ENCODE measurements at regions not wholly inside any gene's neighbourhood (a gene's known extent, or its start where the extent isn't known, plus 50 kb on each side); places are given as distances from the start of the nearest gene placed in this dataset.

DNA sequence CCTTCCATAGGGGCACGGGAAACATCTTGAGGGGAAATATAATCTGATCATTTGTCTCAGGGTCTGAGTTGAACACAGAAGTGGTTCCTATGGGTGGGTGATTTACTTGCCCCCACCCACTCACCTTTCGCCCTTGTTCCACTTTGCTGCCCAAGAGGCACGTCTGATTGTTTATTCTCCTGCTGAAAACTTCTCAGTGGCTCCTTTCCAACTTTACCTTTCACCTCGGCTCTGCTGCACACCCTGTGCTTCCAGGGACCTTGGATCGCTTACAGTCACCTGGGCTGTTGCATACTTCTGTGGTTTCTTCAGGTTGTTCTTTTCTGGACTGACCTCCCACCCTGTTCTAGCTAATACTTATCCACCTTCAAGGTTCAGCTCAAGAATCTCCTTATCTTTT is 213.4 kb upstream of the JADE1 start:
- intact Hi-C loops (cut with micrococcal nuclease) = no loop called here
- no TSS peak for BruUV-seq (replicated peaks)
- Mint-ChIP-seq H3K27me3 (ENCODE audit: insufficient read depth, unreplicated experiment) (no peaks in the 10 kb centered on the region), H3K9me3 (ENCODE audit: unreplicated experiment) (peaks cover 15% of the 10 kb centered on the region), H3K4me3 (ENCODE audit: unreplicated experiment) (no peak overlapping the region), H3K4me1 (ENCODE audit: insufficient read depth, unreplicated experiment) (peaks cover 30% of the 10 kb centered on the region), H3K27ac (ENCODE audit: low read depth, unreplicated experiment) (no peak overlapping the region), H3K36me3 (ENCODE audit: insufficient read depth, unreplicated experiment) (peaks cover 11% of the 10 kb centered on the region)
- DNase-seq (ENCODE audit: unreplicated experiment) = no peak
- no peak for TF ChIP-seq CTCF (IDR thresholded peaks at IDR 0.05; ENCODE audit: unreplicated experiment)
- ChIA-PET CTCF (interaction anchor here (1.5 to 6.5 kb wide), 2 partner anchors 21 to 142 kb away, joined by 5 to 50 read pairs; no protein-coding TSS in a partner anchor), POLR2A (no interaction called here)

- Mint-ChIP-seq H3K4me1 (ENCODE audit: insufficient read depth, unreplicated experiment) (peaks cover 5% of the 10 kb centered on the region), H3K9me3 (ENCODE audit: unreplicated experiment) (peaks cover 15% of the 10 kb centered on the region), H3K4me3 (ENCODE audit: unreplicated experiment) (no peak overlapping the region), H3K27me3 (ENCODE audit: insufficient read depth, unreplicated experiment) (no peaks in the 10 kb centered on the region), H3K27ac (ENCODE audit: low read depth, unreplicated experiment) (no peak overlapping the region), H3K36me3 (ENCODE audit: insufficient read depth, unreplicated experiment) (peaks cover 10% of the 10 kb centered on the region)
- no TSS peak for BruUV-seq (replicated peaks)
- intact Hi-C loops (cut with micrococcal nuclease) = no loop called here
- ChIA-PET POLR2A (interaction anchor here (0.6 to 1.5 kb wide), 6 partner anchors 9 to 237 kb away, joined by 3 to 6 read pairs (median 3); no protein-coding TSS in a partner anchor), CTCF (interaction anchor here (1.1 kb wide), 1 partner anchor 8 kb away, joined by 4 read pairs; no protein-coding TSS in a partner anchor)
- no peak for DNase-seq (ENCODE audit: unreplicated experiment)
- no peak for TF ChIP-seq CTCF (IDR thresholded peaks at IDR 0.05; ENCODE audit: unreplicated experiment)
These were observed 218.0 kb upstream of the JADE1 start for GRCh38 chr4:128591482-128591881.

GRCh38 chr4:128590773-128591172 is 218.7 kb upstream of the JADE1 start:
- DNase-seq (ENCODE audit: unreplicated experiment) = no peak
- no peaks in the 10 kb centered on the region for H3K27me3 Mint-ChIP-seq (ENCODE audit: insufficient read depth, unreplicated experiment)
- H3K36me3 Mint-ChIP-seq (ENCODE audit: insufficient read depth, unreplicated experiment) = peaks cover 10% of the 10 kb centered on the region
- no peaks in the 10 kb centered on the region for H3K4me1 Mint-ChIP-seq (ENCODE audit: insufficient read depth, unreplicated experiment)
- CTCF ChIA-PET = interaction anchor here (0.7 to 1.1 kb wide), 2 partner anchors 9 to 660 kb away, joined by 4 read pairs; no protein-coding TSS in a partner anchor
- no peak overlapping the region for H3K4me3 Mint-ChIP-seq (ENCODE audit: unreplicated experiment)
- intact Hi-C loops (cut with micrococcal nuclease) = no loop called here
- no peak overlapping the region for H3K27ac Mint-ChIP-seq (ENCODE audit: low read depth, unreplicated experiment)
- TF ChIP-seq CTCF (IDR thresholded peaks at IDR 0.05; ENCODE audit: unreplicated experiment) = no peak
- H3K9me3 Mint-ChIP-seq (ENCODE audit: unreplicated experiment) = peaks cover 11% of the 10 kb centered on the region
- no TSS peak for BruUV-seq (replicated peaks)
- POLR2A ChIA-PET = interaction anchor here (0.6 to 1.5 kb wide), 7 partner anchors 10 to 237 kb away, joined by 3 to 6 read pairs (median 3); no protein-coding TSS in a partner anchor

GRCh38 chr4:128590034-128590740 is 219.3 kb upstream of the JADE1 start:
- ChIA-PET POLR2A (interaction anchor here (0.6 to 1.5 kb wide), 4 partner anchors 10 to 220 kb away, joined by 3 to 6 read pairs (median 3); no protein-coding TSS in a partner anchor), CTCF (interaction anchor here (0.7 to 1.9 kb wide), 3 partner anchors 10 to 660 kb away, joined by 4 read pairs; no protein-coding TSS in a partner anchor)
- intact Hi-C loops (cut with micrococcal nuclease) = no loop called here
- Mint-ChIP-seq H3K4me3 (ENCODE audit: unreplicated experiment) (no peak overlapping the region), H3K9me3 (ENCODE audit: unreplicated experiment) (peaks cover 8% of the 10 kb centered on the region), H3K36me3 (ENCODE audit: insufficient read depth, unreplicated experiment) (peaks cover 10% of the 10 kb centered on the region), H3K27ac (ENCODE audit: low read depth, unreplicated experiment) (no peak overlapping the region), H3K27me3 (ENCODE audit: insufficient read depth, unreplicated experiment) (no peaks in the 10 kb centered on the region), H3K4me1 (ENCODE audit: insufficient read depth, unreplicated experiment) (no peaks in the 10 kb centered on the region)
- no peak for DNase-seq (ENCODE audit: unreplicated experiment)
- no peak for TF ChIP-seq CTCF (IDR thresholded peaks at IDR 0.05; ENCODE audit: unreplicated experiment)
- BruUV-seq (replicated peaks) = no TSS peak

Data from MCF 10A (cell line).